Testis (tissue), 2 donors: ENCODE measurements at regions not wholly inside any gene's neighbourhood (a gene's known extent, or its start where the extent isn't known, plus 50 kb on each side); places are given as distances from the start of the nearest gene placed in this dataset.

Source experiments
- POLR2A ChIP-seq: fragments of 450-650 bp; IDR thresholded peaks from one replicate; pipeline ENCODE4 v1.6.1; 2017; ENCODE audit warnings: antibody characterized with exemption, mild to moderate bottlenecking, moderate library complexity
- TF ChIP-seq, protein P1 (sequence below), 3 experiments: fragments of 450-650 bp in 2 of 3; fragments of 200-600 bp in 1 of 3; sonication (generic) in 1 of 3; IDR thresholded peaks; one replicate each; pipeline ENCODE4 v1.5.1; 2016 to 2019; ENCODE audit warnings: antibody characterized with exemption in 3 of 3, mild to moderate bottlenecking in 2 of 3, moderate library complexity in 1 of 3

DNA sequence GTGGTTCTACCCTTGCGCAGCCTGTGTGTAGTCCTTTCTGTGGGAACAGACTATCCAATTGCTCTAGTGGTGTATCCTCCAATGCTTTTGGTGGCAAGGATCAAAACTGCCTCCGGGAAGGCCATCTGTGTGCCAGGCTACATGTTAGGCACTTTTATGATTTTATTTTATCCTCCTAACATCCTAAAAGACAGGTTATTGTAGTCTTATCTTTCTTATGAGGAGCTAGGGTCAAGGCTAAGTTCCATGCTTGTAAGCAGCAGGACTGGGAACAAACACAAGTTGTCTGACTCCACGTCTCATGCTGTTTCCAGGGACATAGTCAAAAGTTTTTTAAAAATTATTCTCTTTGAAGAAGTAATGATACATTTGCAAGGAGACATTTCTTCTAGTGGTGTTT is 278.7 kb upstream of the ADAMTSL1 start:
- TF ChIP-seq, protein P1, sequence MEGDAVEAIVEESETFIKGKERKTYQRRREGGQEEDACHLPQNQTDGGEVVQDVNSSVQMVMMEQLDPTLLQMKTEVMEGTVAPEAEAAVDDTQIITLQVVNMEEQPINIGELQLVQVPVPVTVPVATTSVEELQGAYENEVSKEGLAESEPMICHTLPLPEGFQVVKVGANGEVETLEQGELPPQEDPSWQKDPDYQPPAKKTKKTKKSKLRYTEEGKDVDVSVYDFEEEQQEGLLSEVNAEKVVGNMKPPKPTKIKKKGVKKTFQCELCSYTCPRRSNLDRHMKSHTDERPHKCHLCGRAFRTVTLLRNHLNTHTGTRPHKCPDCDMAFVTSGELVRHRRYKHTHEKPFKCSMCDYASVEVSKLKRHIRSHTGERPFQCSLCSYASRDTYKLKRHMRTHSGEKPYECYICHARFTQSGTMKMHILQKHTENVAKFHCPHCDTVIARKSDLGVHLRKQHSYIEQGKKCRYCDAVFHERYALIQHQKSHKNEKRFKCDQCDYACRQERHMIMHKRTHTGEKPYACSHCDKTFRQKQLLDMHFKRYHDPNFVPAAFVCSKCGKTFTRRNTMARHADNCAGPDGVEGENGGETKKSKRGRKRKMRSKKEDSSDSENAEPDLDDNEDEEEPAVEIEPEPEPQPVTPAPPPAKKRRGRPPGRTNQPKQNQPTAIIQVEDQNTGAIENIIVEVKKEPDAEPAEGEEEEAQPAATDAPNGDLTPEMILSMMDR (IDR thresholded peaks at IDR 0.05) = no peak
- no peak for TF ChIP-seq POLR2A
